ENCODE measurements at regions not wholly inside any gene's neighbourhood (a gene's known extent, or its start where the extent isn't known, plus 50 kb on each side); places are given as distances from the start of the nearest gene placed in this dataset.

DNA sequence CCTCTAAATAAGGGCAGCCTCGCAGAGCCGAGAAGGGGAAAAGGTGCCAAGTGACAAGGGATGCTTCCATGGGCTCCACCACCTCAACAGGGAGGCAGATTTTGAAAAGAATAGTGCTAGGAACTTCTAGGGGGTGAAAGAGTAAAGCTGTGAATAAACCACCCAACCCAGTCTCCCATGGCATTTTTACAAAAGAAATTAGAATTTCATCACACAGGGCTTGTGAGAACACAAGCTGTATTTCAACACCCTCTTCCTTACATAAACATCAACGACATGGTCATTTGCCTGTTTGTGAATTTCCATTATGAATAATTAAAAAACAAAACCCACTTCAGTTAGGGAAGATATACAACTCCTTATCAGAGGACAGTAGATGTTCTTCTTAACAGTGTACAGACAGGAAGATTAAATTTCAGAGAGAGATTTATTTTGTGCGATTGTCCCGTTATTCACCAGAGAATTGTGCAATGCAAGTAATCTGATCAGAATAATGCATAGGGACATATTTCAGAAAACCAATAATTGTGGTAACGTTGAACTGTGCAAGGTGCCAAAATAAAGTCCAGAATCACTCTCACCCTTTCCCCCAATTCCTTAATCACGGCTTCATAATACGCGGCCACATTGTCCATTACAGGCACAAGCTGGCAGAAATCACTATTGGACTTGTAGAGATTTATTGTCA lies 207.8 kb upstream of the MGMT start:
- H3K9me3 Mint-ChIP-seq: no peaks in the 10 kb centered on the region
- no peak overlapping the region for H3K4me3 Mint-ChIP-seq
- H3K27ac Mint-ChIP-seq: no peak overlapping the region
- CTCF ChIA-PET: no interaction called here
- no peaks in the 10 kb centered on the region for H3K36me3 Mint-ChIP-seq (ENCODE audit: low read depth)
- intact Hi-C loops (cut with micrococcal nuclease): no loop called here
- H3K27me3 Mint-ChIP-seq: no peaks in the 10 kb centered on the region
- no peaks in the 10 kb centered on the region for H3K4me1 Mint-ChIP-seq
- POLR2A ChIA-PET: no interaction called here
- TF ChIP-seq, protein P1, sequence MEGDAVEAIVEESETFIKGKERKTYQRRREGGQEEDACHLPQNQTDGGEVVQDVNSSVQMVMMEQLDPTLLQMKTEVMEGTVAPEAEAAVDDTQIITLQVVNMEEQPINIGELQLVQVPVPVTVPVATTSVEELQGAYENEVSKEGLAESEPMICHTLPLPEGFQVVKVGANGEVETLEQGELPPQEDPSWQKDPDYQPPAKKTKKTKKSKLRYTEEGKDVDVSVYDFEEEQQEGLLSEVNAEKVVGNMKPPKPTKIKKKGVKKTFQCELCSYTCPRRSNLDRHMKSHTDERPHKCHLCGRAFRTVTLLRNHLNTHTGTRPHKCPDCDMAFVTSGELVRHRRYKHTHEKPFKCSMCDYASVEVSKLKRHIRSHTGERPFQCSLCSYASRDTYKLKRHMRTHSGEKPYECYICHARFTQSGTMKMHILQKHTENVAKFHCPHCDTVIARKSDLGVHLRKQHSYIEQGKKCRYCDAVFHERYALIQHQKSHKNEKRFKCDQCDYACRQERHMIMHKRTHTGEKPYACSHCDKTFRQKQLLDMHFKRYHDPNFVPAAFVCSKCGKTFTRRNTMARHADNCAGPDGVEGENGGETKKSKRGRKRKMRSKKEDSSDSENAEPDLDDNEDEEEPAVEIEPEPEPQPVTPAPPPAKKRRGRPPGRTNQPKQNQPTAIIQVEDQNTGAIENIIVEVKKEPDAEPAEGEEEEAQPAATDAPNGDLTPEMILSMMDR (IDR thresholded peaks at IDR 0.05): no peak
- DNase-seq (no peak), ATAC-seq (ENCODE audit: low read depth) (no peak)

DNA sequence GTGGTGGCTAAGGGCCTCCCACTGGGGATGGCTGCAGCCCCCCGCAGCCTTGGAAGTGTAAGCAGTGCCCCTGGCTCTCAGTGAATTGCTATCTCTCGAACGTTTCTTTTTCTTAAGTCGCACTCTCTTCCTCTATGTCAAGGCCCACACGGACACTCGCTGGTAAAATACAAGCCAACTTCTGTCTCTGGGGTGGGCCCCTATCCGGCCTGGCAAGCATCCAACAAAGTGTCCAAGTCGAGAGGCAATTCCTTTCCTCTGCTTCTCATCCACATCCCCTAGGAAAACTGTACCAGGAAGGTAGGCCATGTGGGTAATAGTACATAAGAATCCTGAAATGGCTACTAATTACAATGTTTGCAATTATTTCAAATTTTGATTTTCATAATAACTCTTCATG lies 194.9 kb upstream of the MGMT start:
- DNase-seq: no peak
- ATAC-seq (ENCODE audit: low read depth): no peak
- Mint-ChIP-seq H3K4me3 (no peak overlapping the region), H3K36me3 (ENCODE audit: low read depth) (no peaks in the 10 kb centered on the region), H3K27ac (no peak overlapping the region), H3K4me1 (no peaks in the 10 kb centered on the region), H3K9me3 (no peaks in the 10 kb centered on the region), H3K27me3 (no peaks in the 10 kb centered on the region)
- ChIA-PET POLR2A (no interaction called here), CTCF (no interaction called here)
- intact Hi-C loops (cut with micrococcal nuclease): no loop called here
- TF ChIP-seq, protein P1 (IDR thresholded peaks at IDR 0.05): no peak

DNA sequence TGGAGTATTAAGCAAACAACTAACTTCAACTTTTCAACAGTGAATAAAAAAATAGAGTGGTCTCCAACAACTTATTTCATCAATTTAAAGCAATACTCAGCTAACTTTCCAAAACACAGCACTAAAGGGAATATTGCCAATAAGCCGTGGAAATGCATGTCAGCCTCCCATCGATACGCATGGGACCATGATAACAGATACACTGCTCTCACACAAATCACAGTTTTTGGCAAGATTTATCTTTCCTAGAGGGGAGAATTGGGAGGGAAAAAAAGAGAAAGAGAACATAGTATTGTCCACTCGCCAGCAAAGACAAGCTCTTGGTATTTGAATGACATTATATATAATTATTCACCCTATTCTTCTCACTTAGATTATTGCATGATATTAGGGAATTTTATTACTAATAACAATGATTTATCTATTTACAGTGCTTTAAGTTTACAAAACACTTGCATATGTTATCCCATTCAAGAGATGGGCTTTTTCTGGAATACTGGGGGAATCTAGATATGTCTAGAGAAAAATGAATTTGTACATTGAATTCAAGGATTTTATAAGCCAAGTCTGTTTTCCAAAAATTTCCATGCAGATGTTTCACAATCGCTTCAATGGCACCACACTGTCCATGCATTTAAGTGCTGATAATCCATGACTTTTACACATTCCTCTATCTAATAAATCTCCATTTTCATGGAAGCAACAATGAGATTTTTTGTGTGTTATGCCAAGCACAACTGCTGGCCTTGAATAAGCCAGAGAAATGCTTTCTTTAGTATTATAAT lies 194.0 kb upstream of the MGMT start:
- no peak overlapping the region for H3K4me3 Mint-ChIP-seq
- CTCF ChIA-PET: no interaction called here

DNA sequence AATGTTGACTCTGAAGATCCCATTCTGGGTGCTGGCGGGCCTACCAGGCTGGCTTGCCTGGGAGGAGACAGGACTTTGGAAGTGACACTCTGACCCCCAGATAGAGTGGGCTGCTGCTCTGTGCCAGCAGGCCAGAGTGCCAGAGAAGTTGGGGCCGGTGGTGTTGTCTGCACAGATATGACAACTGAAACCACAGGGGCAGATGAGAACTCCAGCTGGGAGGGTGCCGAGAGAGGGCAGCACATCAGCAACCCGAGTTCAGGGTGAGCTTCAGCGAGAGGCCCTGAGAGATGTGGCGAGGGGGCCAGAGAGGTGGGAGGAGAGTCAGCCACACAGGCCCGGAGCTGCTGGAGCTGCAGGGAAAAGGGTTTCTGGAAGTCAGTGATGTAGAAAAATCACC lies 193.2 kb upstream of the MGMT start:
- POLR2A ChIA-PET: no interaction called here
- Mint-ChIP-seq H3K36me3 (ENCODE audit: low read depth) (no peaks in the 10 kb centered on the region), H3K4me3 (no peak overlapping the region), H3K9me3 (no peaks in the 10 kb centered on the region), H3K27me3 (no peaks in the 10 kb centered on the region), H3K4me1 (no peaks in the 10 kb centered on the region), H3K27ac (no peak overlapping the region)
- intact Hi-C loops (cut with micrococcal nuclease): no loop called here
- TF ChIP-seq, protein P1 (IDR thresholded peaks at IDR 0.05): no peak
- CTCF ChIA-PET: no interaction called here
- no peak for DNase-seq
- no peak for ATAC-seq (ENCODE audit: low read depth)

More for the DNA sequence above, 194.0 kb upstream of the MGMT start:
- H3K27me3 Mint-ChIP-seq: no peaks in the 10 kb centered on the region
- TF ChIP-seq, protein P1 (IDR thresholded peaks at IDR 0.05): no peak
- intact Hi-C loops (cut with micrococcal nuclease): no loop called here
- ATAC-seq (ENCODE audit: low read depth): no peak
- no peak for DNase-seq
- H3K27ac Mint-ChIP-seq: no peak overlapping the region
- no peaks in the 10 kb centered on the region for H3K4me1 Mint-ChIP-seq
- H3K36me3 Mint-ChIP-seq (ENCODE audit: low read depth): no peaks in the 10 kb centered on the region
- POLR2A ChIA-PET: no interaction called here
- H3K9me3 Mint-ChIP-seq: no peaks in the 10 kb centered on the region

DNA sequence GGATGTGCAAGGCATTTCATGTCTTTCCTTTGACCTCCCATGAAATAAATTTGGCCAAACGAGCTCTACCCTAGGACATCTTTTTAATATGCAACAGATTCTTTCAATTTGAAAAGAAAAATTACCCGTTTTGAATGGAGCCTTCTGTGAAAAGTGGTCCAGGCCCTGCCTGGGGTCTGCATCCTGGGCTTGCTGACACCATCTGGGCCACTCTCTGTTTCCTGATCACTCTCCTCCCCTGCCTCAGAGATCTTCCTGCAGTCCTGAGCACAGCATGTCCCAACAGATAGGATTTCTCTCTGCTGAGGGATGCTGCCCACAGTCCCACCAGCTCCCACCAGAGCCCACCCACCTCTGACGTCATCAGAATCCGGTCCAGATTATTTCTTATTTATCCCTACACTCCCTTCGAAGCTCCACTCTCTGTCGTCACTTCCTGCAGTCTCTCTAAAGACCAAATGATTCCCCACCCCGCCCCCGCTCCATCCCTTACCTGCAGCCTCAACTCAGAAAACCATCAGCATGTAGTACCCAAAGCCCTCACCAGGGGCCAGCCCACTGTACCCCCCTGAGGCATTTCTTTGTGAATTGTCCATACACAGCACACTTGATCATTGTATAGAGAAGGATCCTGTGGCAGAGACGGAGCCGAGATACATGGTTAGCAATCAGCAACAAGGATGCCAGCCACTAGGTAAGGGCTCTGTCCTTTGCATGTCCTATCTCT lies 192.1 kb upstream of the MGMT start:
- Mint-ChIP-seq H3K27me3 (no peaks in the 10 kb centered on the region), H3K36me3 (ENCODE audit: low read depth) (no peaks in the 10 kb centered on the region), H3K4me3 (no peak overlapping the region), H3K9me3 (no peaks in the 10 kb centered on the region), H3K4me1 (no peaks in the 10 kb centered on the region), H3K27ac (no peak overlapping the region)
- CTCF ChIA-PET: no interaction called here
- no peak for ATAC-seq (ENCODE audit: low read depth)
- POLR2A ChIA-PET: no interaction called here
- no peak for DNase-seq
- TF ChIP-seq, protein P1 (IDR thresholded peaks at IDR 0.05): no peak
- intact Hi-C loops (cut with micrococcal nuclease): no loop called here
